ENCODE measurements at regions not wholly inside any gene's neighbourhood (a gene's known extent, or its start where the extent isn't known, plus 50 kb on each side); places are given as distances from the start of the nearest gene placed in this dataset.

- 89 to 94% methylated on average over 2 of the region's 2 CpGs for WGBS, 2 experiments (ENCODE audit: low coverage in 1 of 2, low lambda C conversion rate in 2 of 2, missing lambda C conversion rate in 2 of 2)
- Histone ChIP-seq H3K36me3 (ENCODE audit: low read depth) (no peaks in the 10 kb centered on the region), H3K4me3 (no peak overlapping the region), H3K9me2 (ENCODE audit: insufficient read depth) (no peaks in the 10 kb centered on the region), H3K9me3 (ENCODE audit: low read depth) (no peaks in the 10 kb centered on the region), H3F3A (ENCODE audit: insufficient read depth) (no peaks in the 10 kb centered on the region), H4K20me1 (ENCODE audit: insufficient read depth) (no peaks in the 10 kb centered on the region), H3K9ac (no peak overlapping the region), H3K79me2 (ENCODE audit: insufficient read depth) (no peaks in the 10 kb centered on the region), H3K27me3 (replicated peaks; ENCODE audit: insufficient read depth) (no peaks in the 10 kb centered on the region), H3K4me2 (ENCODE audit: unreplicated experiment) (no peak overlapping the region), H3K27ac (no peak overlapping the region), H3K4me1 (ENCODE audit: insufficient read depth) (no peaks in the 10 kb centered on the region), H2AFZ (no peak overlapping the region)
- in situ Hi-C loops (cut with MboI) = no loop called here
- DNase-seq = no peak
- TF ChIP-seq EZH2phosphoT487 (IDR thresholded peaks at IDR 0.05; ENCODE audit: insufficient read depth, low read depth) (no peak), EZH2 (IDR thresholded peaks at IDR 0.05; ENCODE audit: insufficient read depth, poor library complexity, severe bottlenecking) (no peak)
Observed at GRCh38 chr18:69208545-69208944, 192.1 kb upstream of the DOK6 start.

GRCh38 chr18:69209761-69210160 is 190.9 kb upstream of the DOK6 start:
- Histone ChIP-seq H3K79me2 (ENCODE audit: insufficient read depth) (no peaks in the 10 kb centered on the region), H2AFZ (no peak overlapping the region), H3K4me3 (no peak overlapping the region), H3K9me3 (ENCODE audit: low read depth) (no peaks in the 10 kb centered on the region), H3K27ac (no peak overlapping the region), H3K4me2 (ENCODE audit: unreplicated experiment) (no peak overlapping the region), H3K9me2 (ENCODE audit: insufficient read depth) (no peaks in the 10 kb centered on the region), H3K36me3 (ENCODE audit: low read depth) (no peaks in the 10 kb centered on the region), H3F3A (ENCODE audit: insufficient read depth) (no peaks in the 10 kb centered on the region), H4K20me1 (ENCODE audit: insufficient read depth) (no peaks in the 10 kb centered on the region), H3K4me1 (ENCODE audit: insufficient read depth) (no peaks in the 10 kb centered on the region), H3K27me3 (replicated peaks; ENCODE audit: insufficient read depth) (no peaks in the 10 kb centered on the region), H3K9ac (no peak overlapping the region)
- no peak for TF ChIP-seq EZH2phosphoT487 (IDR thresholded peaks at IDR 0.05; ENCODE audit: insufficient read depth, low read depth)
- TF ChIP-seq EZH2 (IDR thresholded peaks at IDR 0.05; ENCODE audit: insufficient read depth, poor library complexity, severe bottlenecking) = no peak
- no peak for DNase-seq
- in situ Hi-C loops (cut with MboI) = no loop called here

GRCh38 chr18:69213842-69214241 is 186.8 kb upstream of the DOK6 start:
- Histone ChIP-seq H3K4me3 (no peak overlapping the region), H3F3A (ENCODE audit: insufficient read depth) (no peaks in the 10 kb centered on the region), H3K9ac (no peak overlapping the region), H2AFZ (no peak overlapping the region), H3K36me3 (ENCODE audit: low read depth) (no peaks in the 10 kb centered on the region), H3K9me2 (ENCODE audit: insufficient read depth) (no peaks in the 10 kb centered on the region), H3K27me3 (replicated peaks; ENCODE audit: insufficient read depth) (no peaks in the 10 kb centered on the region), H4K20me1 (ENCODE audit: insufficient read depth) (no peaks in the 10 kb centered on the region), H3K79me2 (ENCODE audit: insufficient read depth) (no peaks in the 10 kb centered on the region), H3K27ac (no peak overlapping the region), H3K4me2 (ENCODE audit: unreplicated experiment) (no peak overlapping the region), H3K9me3 (ENCODE audit: low read depth) (no peaks in the 10 kb centered on the region), H3K4me1 (ENCODE audit: insufficient read depth) (no peaks in the 10 kb centered on the region)
- DNase-seq = no peak
- WGBS, 2 experiments (ENCODE audit: low coverage in 1 of 2, low lambda C conversion rate in 2 of 2, missing lambda C conversion rate in 2 of 2) = 88 to 93% methylated on average over 3 of the region's 3 CpGs
- TF ChIP-seq EZH2phosphoT487 (IDR thresholded peaks at IDR 0.05; ENCODE audit: insufficient read depth, low read depth) (no peak), EZH2 (IDR thresholded peaks at IDR 0.05; ENCODE audit: insufficient read depth, poor library complexity, severe bottlenecking) (no peak)
- in situ Hi-C loops (cut with MboI) = no loop called here

GRCh38 chr18:69215161-69215560 is 185.5 kb upstream of the DOK6 start:
- Histone ChIP-seq H3K9me2 (ENCODE audit: insufficient read depth) (no peaks in the 10 kb centered on the region), H3K27ac (no peak overlapping the region), H3K9me3 (ENCODE audit: low read depth) (no peaks in the 10 kb centered on the region), H3K4me2 (ENCODE audit: unreplicated experiment) (no peak overlapping the region), H4K20me1 (ENCODE audit: insufficient read depth) (no peaks in the 10 kb centered on the region), H3K79me2 (ENCODE audit: insufficient read depth) (no peaks in the 10 kb centered on the region), H3K9ac (no peak overlapping the region), H3K4me1 (ENCODE audit: insufficient read depth) (no peaks in the 10 kb centered on the region), H2AFZ (no peak overlapping the region), H3F3A (ENCODE audit: insufficient read depth) (no peaks in the 10 kb centered on the region), H3K36me3 (ENCODE audit: low read depth) (no peaks in the 10 kb centered on the region), H3K27me3 (replicated peaks; ENCODE audit: insufficient read depth) (no peaks in the 10 kb centered on the region), H3K4me3 (no peak overlapping the region)
- in situ Hi-C loops (cut with MboI) = no loop called here
- no peak for TF ChIP-seq EZH2phosphoT487 (IDR thresholded peaks at IDR 0.05; ENCODE audit: insufficient read depth, low read depth)
- TF ChIP-seq EZH2 (IDR thresholded peaks at IDR 0.05; ENCODE audit: insufficient read depth, poor library complexity, severe bottlenecking) = no peak
- WGBS, 2 experiments (ENCODE audit: low coverage in 1 of 2, low lambda C conversion rate in 2 of 2, missing lambda C conversion rate in 2 of 2) = 88 to 96% methylated on average over 1 of the region's 1 CpG
- no peak for DNase-seq

- no peak overlapping the region for H2AFZ ChIP-seq
- no peaks in the 10 kb centered on the region for H3K27me3 ChIP-seq (replicated peaks; ENCODE audit: insufficient read depth)
- in situ Hi-C loops (cut with MboI) = no loop called here
- H4K20me1 ChIP-seq (ENCODE audit: insufficient read depth) = no peaks in the 10 kb centered on the region
- no peaks in the 10 kb centered on the region for H3K4me1 ChIP-seq (ENCODE audit: insufficient read depth)
- no peaks in the 10 kb centered on the region for H3K9me3 ChIP-seq (ENCODE audit: low read depth)
- TF ChIP-seq EZH2 (IDR thresholded peaks at IDR 0.05; ENCODE audit: insufficient read depth, poor library complexity, severe bottlenecking) (no peak), EZH2phosphoT487 (IDR thresholded peaks at IDR 0.05; ENCODE audit: insufficient read depth, low read depth) (no peak)
- 47 to 54% methylated on average over 6 of the region's 6 CpGs for WGBS, 2 experiments (ENCODE audit: low coverage in 1 of 2, low lambda C conversion rate in 2 of 2, missing lambda C conversion rate in 2 of 2)
- H3K4me2 ChIP-seq (ENCODE audit: unreplicated experiment) = no peak overlapping the region
- no peaks in the 10 kb centered on the region for H3K79me2 ChIP-seq (ENCODE audit: insufficient read depth)
- no peaks in the 10 kb centered on the region for H3K9me2 ChIP-seq (ENCODE audit: insufficient read depth)
- H3K27ac ChIP-seq = no peak overlapping the region
- DNase-seq = no peak
- H3F3A ChIP-seq (ENCODE audit: insufficient read depth) = no peaks in the 10 kb centered on the region
- H3K36me3 ChIP-seq (ENCODE audit: low read depth) = no peaks in the 10 kb centered on the region
- no peak overlapping the region for H3K9ac ChIP-seq
- no peak overlapping the region for H3K4me3 ChIP-seq
Observed at GRCh38 chr18:69216321-69216720, 184.4 kb upstream of the DOK6 start.
